HG02943 (cell line): ENCODE measurements at regions not wholly inside any gene's neighbourhood (a gene's known extent, or its start where the extent isn't known, plus 50 kb on each side); places are given as distances from the start of the nearest gene placed in this dataset.
"Not testable (repeated sequence)": the region's sequence is repeated elsewhere in the genome, so short reads cannot be mapped to it uniquely, and the experiment has no call there.

Experiments
- ATAC-seq: cut with Tn5 transposase; IDR thresholded peaks from one replicate; pipeline ENCODE4 v1.9.1; 2021; ENCODE audit warnings: mild to moderate bottlenecking, low read depth, moderate library complexity; ENCODE audit not compliant: unreplicated experiment

- not testable (repeated sequence) for ATAC-seq
These were observed 82.7 kb downstream of the TFRC start for GRCh38 chr3:195999176-195999575.

GRCh38 chr3:195996314-195996713, 85.6 kb downstream of the TFRC start:
- not testable (repeated sequence) for ATAC-seq

DNA sequence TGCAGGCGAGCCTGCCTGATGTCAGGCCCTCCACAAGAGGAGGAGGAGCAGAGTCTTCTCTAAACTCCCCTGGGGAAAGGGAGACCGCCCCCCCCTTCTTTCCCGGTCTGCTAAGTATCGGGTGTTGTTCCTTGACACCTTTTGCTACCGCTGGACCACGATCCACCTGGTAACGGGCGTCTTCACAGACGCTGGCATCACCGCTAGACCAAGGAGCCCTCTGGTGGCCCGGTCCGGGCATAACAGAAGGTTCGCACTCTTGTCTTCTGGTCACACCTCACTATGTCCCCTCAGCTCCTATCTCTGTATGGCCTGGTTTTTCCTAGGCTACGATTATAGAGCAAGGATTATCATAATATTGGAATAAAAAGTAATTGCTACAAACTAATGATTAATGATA, 86.0 kb upstream of the TNK2 start:
- not testable (repeated sequence) for ATAC-seq

GRCh38 chr3:195993671-195994070, 85.3 kb upstream of the TNK2 start:
- not testable (repeated sequence) for ATAC-seq

- not testable (repeated sequence) for ATAC-seq
These were observed 84.7 kb upstream of the TNK2 start for GRCh38 chr3:195992956-195993595.

DNA sequence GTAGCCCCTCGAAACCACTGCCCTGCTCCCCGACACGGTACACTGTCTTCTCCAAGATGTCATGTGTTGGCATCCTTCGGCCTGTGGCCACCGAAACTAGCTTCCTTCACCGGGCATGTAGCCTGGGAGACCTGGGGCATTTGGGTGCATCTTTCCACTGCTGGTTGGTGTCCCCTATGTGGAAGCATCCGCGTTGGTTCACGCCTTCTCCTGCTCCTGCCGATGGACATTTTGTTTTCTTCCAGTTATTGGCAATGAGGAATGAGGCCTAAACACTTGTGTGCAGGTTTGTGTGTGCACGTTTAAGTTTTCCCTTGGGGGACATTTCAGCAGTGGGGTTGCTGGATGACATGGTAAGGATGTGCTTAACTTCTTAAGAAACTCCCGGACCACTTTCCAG, 83.6 kb upstream of the TNK2 start:
- ATAC-seq = not testable (repeated sequence)

GRCh38 chr3:195991243-195991642, 82.9 kb upstream of the TNK2 start:
- not testable (repeated sequence) for ATAC-seq

GRCh38 chr3:195990841-195991174, 82.5 kb upstream of the TNK2 start:
- not testable (repeated sequence) for ATAC-seq

- peak; percentile 80 for ATAC-seq
These were observed 81.8 kb upstream of the TNK2 start for GRCh38 chr3:195989921-195990840.

GRCh38 chr3:195989197-195989920, 81.0 kb upstream of the TNK2 start:
- peak; percentile 41 for ATAC-seq

- not testable (repeated sequence) for ATAC-seq
These were observed 80.4 kb upstream of the TNK2 start for GRCh38 chr3:195988764-195989163.

- ATAC-seq = not testable (repeated sequence)
These were observed 78.7 kb upstream of the TNK2 start for GRCh38 chr3:195987001-195987400.

- not testable (repeated sequence) for ATAC-seq
These were observed 78.2 kb upstream of the TNK2 start for GRCh38 chr3:195986576-195986975.

DNA sequence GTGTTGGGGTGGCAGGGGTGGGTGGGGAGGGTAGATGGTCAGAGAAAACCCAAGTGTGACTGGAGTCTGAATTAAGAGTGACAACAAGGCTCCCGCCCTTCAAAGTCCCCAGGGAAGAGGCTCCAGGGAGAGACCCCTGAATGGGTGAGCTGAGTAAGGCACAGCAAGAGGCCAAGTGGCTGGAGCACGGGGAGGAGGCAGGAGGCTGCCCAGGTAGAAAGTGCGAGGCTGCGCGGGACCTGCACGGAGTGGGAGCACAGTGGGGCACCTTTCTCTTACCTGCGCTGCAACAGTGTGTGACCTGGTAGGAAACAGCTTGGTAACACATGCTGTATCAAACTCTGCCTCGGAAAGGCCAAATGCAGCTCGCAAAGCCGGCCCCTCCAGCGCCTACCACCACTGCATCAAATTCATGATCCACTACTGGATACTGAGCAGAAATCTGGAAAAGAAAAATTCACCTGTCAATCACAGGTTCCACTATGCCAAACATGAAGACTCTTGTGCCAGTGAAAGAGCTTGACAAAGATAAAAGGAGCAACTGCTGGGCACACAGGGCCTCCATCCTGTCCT, 77.1 kb upstream of the TNK2 start:
- ATAC-seq = not testable (repeated sequence)

DNA sequence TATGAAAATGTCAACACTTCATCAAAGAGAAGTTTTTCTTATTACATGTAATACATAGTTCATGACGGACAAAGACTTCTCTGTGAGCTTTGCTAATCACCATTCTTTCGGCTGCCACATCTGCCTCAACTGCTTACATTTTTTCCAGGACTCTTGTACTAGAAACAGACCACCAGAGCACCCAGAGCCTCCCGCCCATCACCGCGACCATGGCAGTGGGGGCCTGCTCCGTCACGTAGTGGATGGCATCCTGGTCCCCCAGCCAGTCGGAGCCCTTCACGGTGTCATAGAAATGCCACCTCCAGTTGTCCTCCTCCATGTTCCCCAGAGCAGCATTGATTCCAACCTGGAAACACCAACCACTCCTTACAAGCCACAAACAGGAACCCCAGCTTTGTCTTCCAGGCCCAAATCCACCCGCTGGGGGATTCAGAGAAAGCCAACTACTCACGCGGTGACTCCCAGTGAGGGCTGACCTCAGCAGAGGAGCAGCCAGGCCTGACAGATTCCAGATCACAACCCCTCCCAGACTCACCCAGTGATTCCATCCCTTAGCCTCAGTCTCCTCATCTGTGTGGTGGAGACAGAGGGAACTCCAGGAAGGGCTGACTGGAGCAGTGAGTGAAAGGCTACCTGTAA, 76.2 kb upstream of the TNK2 start:
- ATAC-seq = not testable (repeated sequence)

DNA sequence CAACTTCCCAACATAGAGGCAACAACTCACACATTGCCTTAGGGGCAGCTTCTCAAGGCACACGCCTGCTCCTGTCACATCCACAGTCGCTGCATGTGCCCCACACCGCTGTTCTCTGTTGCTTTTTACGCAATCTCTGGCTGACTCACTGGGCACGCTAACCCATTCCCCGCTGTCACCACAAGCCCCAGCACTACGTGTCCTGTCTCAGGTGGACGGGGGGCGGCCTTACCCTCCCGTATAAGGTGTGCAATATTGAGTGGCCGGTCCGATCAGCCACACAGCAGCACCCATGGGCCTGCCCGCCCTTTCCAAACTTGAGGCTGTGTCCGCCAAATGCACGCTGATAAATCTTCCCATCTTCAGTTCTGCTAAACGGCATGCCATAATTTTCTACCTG, 75.5 kb upstream of the TNK2 start:
- ATAC-seq = not testable (repeated sequence)

- not testable (repeated sequence) for ATAC-seq
These were observed 74.4 kb upstream of the TNK2 start for GRCh38 chr3:195982754-195983153.

DNA sequence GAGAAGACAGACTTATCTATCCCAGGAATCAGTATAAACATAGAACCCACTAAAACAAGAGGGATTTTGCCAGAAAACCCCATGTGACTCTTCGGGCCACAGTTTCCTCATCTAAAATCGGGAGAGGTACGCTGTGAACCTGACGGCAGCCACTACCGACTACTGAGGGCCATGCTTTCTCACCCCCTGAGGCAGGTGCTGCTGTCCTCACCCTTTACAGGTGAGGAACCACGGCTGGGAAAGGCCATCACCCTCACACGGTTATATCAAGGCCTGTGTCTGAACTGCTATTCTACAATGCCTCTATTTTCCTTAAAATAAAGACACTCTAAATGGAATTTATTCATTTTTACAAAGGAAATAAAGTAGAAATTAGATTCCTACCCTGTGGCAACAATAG, 73.4 kb upstream of the TNK2 start:
- not testable (repeated sequence) for ATAC-seq

GRCh38 chr3:195979877-195980276, 71.5 kb upstream of the TNK2 start:
- ATAC-seq = not testable (repeated sequence)

DNA sequence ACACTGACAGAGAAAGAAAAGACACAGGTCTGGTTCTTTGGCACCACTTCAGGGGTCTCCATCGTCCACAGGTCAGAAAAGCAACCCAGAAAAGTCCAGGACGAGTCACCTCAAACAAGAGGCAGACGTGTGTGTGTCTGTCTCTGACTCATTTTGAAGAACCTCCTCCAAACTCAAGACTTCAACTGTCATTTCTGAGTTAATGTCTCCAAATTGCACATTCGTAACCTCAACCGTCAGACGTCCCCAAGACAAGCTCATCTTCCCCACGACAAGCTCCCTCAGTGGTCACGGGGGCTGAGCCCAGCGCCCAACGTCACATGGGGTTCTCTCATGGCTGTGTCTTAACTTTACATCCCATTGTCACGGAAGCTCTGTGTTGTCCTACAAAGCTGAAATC, 70.2 kb upstream of the TNK2 start:
- not testable (repeated sequence) for ATAC-seq
